Esophagus muscularis mucosa (tissue), 4 donors: ENCODE measurements at regions not wholly inside any gene's neighbourhood (a gene's known extent, or its start where the extent isn't known, plus 50 kb on each side); places are given as distances from the start of the nearest gene placed in this dataset.

Experiments used
- EP300 ChIP-seq: sonication (generic); formaldehyde crosslinking; IDR thresholded peaks from one replicate; pipeline ENCODE4 v1.6.1; 2017; ENCODE audit warnings: antibody characterized with exemption
- POLR2A ChIP-seq: fragments of 450-650 bp; IDR thresholded peaks from one replicate; pipeline ENCODE4 v1.6.1; 2017; ENCODE audit warnings: antibody characterized with exemption, moderate library complexity, mild to moderate bottlenecking, low read depth
- POLR2AphosphoS5 ChIP-seq, 2 donors: sonication (generic); formaldehyde crosslinking; IDR thresholded peaks; one replicate each; pipeline ENCODE4 v1.6.1; 2017; ENCODE audit warnings: antibody characterized with exemption in 2 of 2
- TF ChIP-seq, protein P1 (sequence below), 3 experiments: fragments of 200-600 bp in 2 of 3; fragments of 450-650 bp in 1 of 3; sonication (generic) in 2 of 3; IDR thresholded peaks; one replicate each; pipeline ENCODE4 v1.5.1; 2017 to 2019; ENCODE audit warnings: antibody characterized with exemption in 3 of 3, mild to moderate bottlenecking in 2 of 3, moderate library complexity in 1 of 3

DNA sequence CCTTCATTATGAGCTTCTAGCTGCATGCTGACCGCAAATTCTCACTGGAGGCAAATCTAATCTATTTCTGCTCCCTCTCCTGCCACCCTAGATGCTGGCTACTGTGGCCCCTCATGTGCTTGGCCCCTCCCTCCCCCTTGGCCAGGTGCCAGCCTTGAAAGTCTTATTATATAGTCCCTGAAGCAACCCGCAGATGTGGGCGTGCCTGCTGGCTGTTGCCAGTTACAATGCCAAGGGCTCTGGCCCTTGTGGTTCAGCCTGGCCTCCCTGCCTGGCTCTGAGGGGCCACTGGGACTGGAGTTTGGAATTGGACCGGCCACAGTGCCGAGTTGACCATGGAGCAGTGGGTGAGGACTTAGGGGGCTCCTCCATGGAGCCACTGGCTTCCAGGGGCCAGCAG is 78.9 kb upstream of the ACTRT2 start:
- TF ChIP-seq, protein P1, sequence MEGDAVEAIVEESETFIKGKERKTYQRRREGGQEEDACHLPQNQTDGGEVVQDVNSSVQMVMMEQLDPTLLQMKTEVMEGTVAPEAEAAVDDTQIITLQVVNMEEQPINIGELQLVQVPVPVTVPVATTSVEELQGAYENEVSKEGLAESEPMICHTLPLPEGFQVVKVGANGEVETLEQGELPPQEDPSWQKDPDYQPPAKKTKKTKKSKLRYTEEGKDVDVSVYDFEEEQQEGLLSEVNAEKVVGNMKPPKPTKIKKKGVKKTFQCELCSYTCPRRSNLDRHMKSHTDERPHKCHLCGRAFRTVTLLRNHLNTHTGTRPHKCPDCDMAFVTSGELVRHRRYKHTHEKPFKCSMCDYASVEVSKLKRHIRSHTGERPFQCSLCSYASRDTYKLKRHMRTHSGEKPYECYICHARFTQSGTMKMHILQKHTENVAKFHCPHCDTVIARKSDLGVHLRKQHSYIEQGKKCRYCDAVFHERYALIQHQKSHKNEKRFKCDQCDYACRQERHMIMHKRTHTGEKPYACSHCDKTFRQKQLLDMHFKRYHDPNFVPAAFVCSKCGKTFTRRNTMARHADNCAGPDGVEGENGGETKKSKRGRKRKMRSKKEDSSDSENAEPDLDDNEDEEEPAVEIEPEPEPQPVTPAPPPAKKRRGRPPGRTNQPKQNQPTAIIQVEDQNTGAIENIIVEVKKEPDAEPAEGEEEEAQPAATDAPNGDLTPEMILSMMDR (IDR thresholded peaks at IDR 0.05) = no peak
- TF ChIP-seq POLR2A = no peak
- no peak for TF ChIP-seq EP300
- no peak for TF ChIP-seq POLR2AphosphoS5 (IDR thresholded peaks at IDR 0.05)
